22Rv1 (cell line): ENCODE measurements at regions not wholly inside any gene's neighbourhood (a gene's known extent, or its start where the extent isn't known, plus 50 kb on each side); places are given as distances from the start of the nearest gene placed in this dataset.
"Not testable (repeated sequence)": the region's sequence is repeated elsewhere in the genome, so short reads cannot be mapped to it uniquely, and the experiment has no call there.

Experiments used
- CTCF ChIP-seq: fragments of 450-650 bp; IDR thresholded peaks from 2 replicates; pipeline ENCODE4 v1.5.1; 2017; ENCODE audit warnings: mild to moderate bottlenecking
- ZFX ChIP-seq: fragments of 450-650 bp; IDR thresholded peaks from 2 replicates; pipeline ENCODE4 v1.6.1; 2017; ENCODE audit warnings: antibody characterized with exemption, borderline replicate concordance

GRCh38 chr11:98538358-98538757, 482.4 kb upstream of the CNTN5 start:
- TF ChIP-seq CTCF, ZFX: not testable (repeated sequence)
